H1 (cell line): ENCODE measurements at regions not wholly inside any gene's neighbourhood (a gene's known extent, or its start where the extent isn't known, plus 50 kb on each side); places are given as distances from the start of the nearest gene placed in this dataset.

Experiments used
- CTCF ChIA-PET: fragments of 300-600 bp; sonication (Branson Sonifier 250); formaldehyde crosslinking; loops from one replicate; lab custom pipeline; 2021; ENCODE audit not compliant: partially characterized antibody; lab: Charles Lee
- POLR2A ChIA-PET: fragments of 300-600 bp; sonication (Branson Sonifier 250); formaldehyde crosslinking; loops from one replicate; lab custom pipeline; 2021; ENCODE audit warnings: inconsistent platforms; ENCODE audit not compliant: partially characterized antibody; lab: Charles Lee
- DNase-seq, 2 experiments: peaks; one replicate each; pipeline versions ENCODE4 v3.0.0 to v3.0.0-alpha.2; 2010 to 2022; ENCODE audit warnings: low spot score in 2 of 2, low read depth in 1 of 2, mixed read lengths in 1 of 2
- FAIRE-seq: peaks from 2 replicates; lab custom pipeline; 2011; peaks lifted over from hg19 to GRCh38; lab: Jason Lieb, UNC
- H2AFZ ChIP-seq: 2 replicates; pipeline ENCODE4 v1.8.1; 2012; ENCODE audit warnings: low read length, inconsistent platforms
- H2AK5ac ChIP-seq: 2 replicates; pipeline ENCODE4 v1.6.1; 2013; ENCODE audit warnings: low read depth, low read length
- H2BK120ac ChIP-seq: replicated peaks from 2 replicates; pipeline ENCODE3; 2013; ENCODE audit warnings: low read depth, low read length, inconsistent platforms
- H2BK12ac ChIP-seq: 2 replicates; pipeline ENCODE4 v1.6.1; 2013; ENCODE audit warnings: low read depth, low read length
- H2BK15ac ChIP-seq: 2 replicates; pipeline ENCODE4 v1.6.1; 2013; ENCODE audit warnings: low read length
- H2BK20ac ChIP-seq: 2 replicates; pipeline ENCODE4 v1.6.1; 2013; ENCODE audit warnings: low read length
- H2BK5ac ChIP-seq: 2 replicates; pipeline ENCODE4 v1.6.1; 2013; ENCODE audit warnings: low read depth, low read length
- H3K14ac ChIP-seq: 2 replicates; pipeline ENCODE4 v1.6.1; 2013; ENCODE audit warnings: inconsistent platforms; ENCODE audit not compliant: insufficient read length
- H3K18ac ChIP-seq: 2 replicates; pipeline ENCODE4 v1.6.1; 2013; ENCODE audit warnings: low read length; ENCODE audit errors: extremely low read depth
- H3K23ac ChIP-seq: 2 replicates; pipeline ENCODE4 v1.6.1; 2013; ENCODE audit warnings: inconsistent platforms; ENCODE audit not compliant: insufficient read length
- H3K23me2 ChIP-seq: 2 replicates; pipeline ENCODE4 v1.6.1; 2013; ENCODE audit warnings: low read depth, low read length
- H3K27ac ChIP-seq: 2 replicates; pipeline ENCODE4 v1.6.1; 2011; ENCODE audit warnings: low read depth, low read length, inconsistent platforms
- H3K27me3 ChIP-seq, 4 experiments: replicated peaks in 1 of 4; 1 replicate in 1 of 4; 2 replicates in 3 of 4; pipeline versions ENCODE4 v1.6.1 to v1.8.1; 2011 to 2013; ENCODE audit warnings: low read length in 3 of 4, mild to moderate bottlenecking in 3 of 4, inconsistent platforms in 2 of 4, mixed read lengths in 2 of 4, moderate library complexity in 1 of 4; ENCODE audit not compliant: control insufficient read depth in 3 of 4, insufficient read depth in 3 of 4; ENCODE audit errors: extremely low read depth in 1 of 4
- H3K36me3 ChIP-seq, 4 experiments: 2 replicates each; pipeline versions ENCODE4 v1.6.1 to v1.8.1; 2011 to 2013; ENCODE audit warnings: mild to moderate bottlenecking in 4 of 4, low read length in 3 of 4, moderate library complexity in 2 of 4, control low read depth in 1 of 4, inconsistent platforms in 1 of 4; ENCODE audit not compliant: insufficient read depth in 4 of 4, control insufficient read depth in 2 of 4
- H3K4ac ChIP-seq: replicated peaks from 2 replicates; pipeline ENCODE3; 2013; ENCODE audit warnings: low read length, low read depth, mixed read lengths, inconsistent platforms; ENCODE audit not compliant: insufficient read length
- H3K4me1 ChIP-seq, 4 experiments: replicated peaks in 1 of 4; 1 replicate in 1 of 4; 2 replicates in 3 of 4; pipeline versions ENCODE4 v1.6.1 to v1.8.1; 2011 to 2013; ENCODE audit warnings: low read length in 3 of 4, inconsistent platforms in 2 of 4, mixed read lengths in 1 of 4; ENCODE audit not compliant: insufficient read depth in 4 of 4, control insufficient read depth in 3 of 4
- H3K4me2 ChIP-seq, 2 experiments: 2 replicates each; pipeline versions ENCODE4 v1.6.1 to v1.8.1; 2011 to 2013; ENCODE audit warnings: low read depth in 2 of 2, low read length in 2 of 2, control low read depth in 1 of 2, inconsistent platforms in 1 of 2, mild to moderate bottlenecking in 1 of 2; ENCODE audit not compliant: insufficient read depth in 1 of 2
- H3K4me3 ChIP-seq, 4 experiments: fragments of 200-600, 300-600 bp in 1 of 4; sonication (generic), shearing (Covaris generic), sonication (Bioruptor Twin) in 1 of 4; 2 replicates each; pipeline versions ENCODE4 v1.5.1 to v1.8.1; 2011 to 2016; ENCODE audit warnings: low read length in 4 of 4, low read depth in 3 of 4, control low read depth in 2 of 4, inconsistent platforms in 2 of 4, mild to moderate bottlenecking in 2 of 4, mixed read lengths in 1 of 4, moderate library complexity in 1 of 4; ENCODE audit not compliant: insufficient read depth in 2 of 4; ENCODE audit errors: extremely low read depth in 1 of 4
- H3K56ac ChIP-seq: replicated peaks from 2 replicates; pipeline ENCODE3; 2013; ENCODE audit warnings: low read depth, mild to moderate bottlenecking, mixed read lengths, low read length, inconsistent platforms; ENCODE audit not compliant: insufficient read length
- H3K79me1 ChIP-seq: 2 replicates; pipeline ENCODE4 v1.6.1; 2013; ENCODE audit warnings: low read depth, low read length, control low read depth
- H3K79me2 ChIP-seq, 2 experiments: 2 replicates each; pipeline versions ENCODE4 v1.6.1 to v1.8.1; 2012 to 2013; ENCODE audit warnings: low read length in 2 of 2, mild to moderate bottlenecking in 2 of 2, inconsistent platforms in 1 of 2; ENCODE audit not compliant: insufficient read depth in 2 of 2, control insufficient read depth in 1 of 2
- H3K9ac ChIP-seq, 4 experiments: replicated peaks in 1 of 4; 1 replicate in 1 of 4; 2 replicates in 3 of 4; pipeline versions ENCODE4 v1.6.1 to v1.8.1; 2011 to 2013; ENCODE audit warnings: low read depth in 3 of 4, low read length in 3 of 4, control low read depth in 2 of 4, mild to moderate bottlenecking in 2 of 4, moderate library complexity in 2 of 4, inconsistent platforms in 1 of 4; ENCODE audit errors: extremely low read depth in 1 of 4
- H3K9me3 ChIP-seq, 2 experiments: 2 replicates each; pipeline versions ENCODE4 v1.6.1 to v1.8.1; 2012 to 2013; ENCODE audit warnings: mild to moderate bottlenecking in 2 of 2, moderate library complexity in 2 of 2, control low read depth in 1 of 2, inconsistent platforms in 1 of 2, low read depth in 1 of 2, low read length in 1 of 2, mixed read lengths in 1 of 2; ENCODE audit not compliant: insufficient read depth in 2 of 2
- H4K20me1 ChIP-seq, 2 experiments: replicated peaks in 1 of 2; 2 replicates each; pipeline versions ENCODE3 to v1.8.1; 2011 to 2013; ENCODE audit warnings: inconsistent platforms in 2 of 2, low read length in 2 of 2, mild to moderate bottlenecking in 1 of 2; ENCODE audit not compliant: insufficient read depth in 2 of 2, control insufficient read depth in 1 of 2
- H4K5ac ChIP-seq: 2 replicates; pipeline ENCODE4 v1.6.1; 2013; ENCODE audit warnings: low read length, low read depth, mixed read lengths, inconsistent platforms; ENCODE audit not compliant: insufficient read length
- H4K8ac ChIP-seq: 2 replicates; pipeline ENCODE4 v1.8.0; 2013; ENCODE audit warnings: mild to moderate bottlenecking, moderate library complexity, low read length, inconsistent platforms; ENCODE audit not compliant: insufficient read depth; ENCODE audit errors: extremely low read depth
- H4K91ac ChIP-seq: replicated peaks from 2 replicates; pipeline ENCODE3; 2013; ENCODE audit warnings: low read length, mixed read lengths, inconsistent platforms; ENCODE audit not compliant: insufficient read length
- CHD1 ChIP-seq: IDR thresholded peaks from 2 replicates; pipeline ENCODE4 v1.6.1; 2012; ENCODE audit warnings: low read depth, low read length, improper control_type of control experiment
- HDAC6 ChIP-seq: IDR thresholded peaks from one replicate; pipeline ENCODE4 v1.7.1; 2012; ENCODE audit warnings: low read depth, mild to moderate bottlenecking, inconsistent platforms, low read length, moderate library complexity
- RAD21 ChIP-seq, 2 experiments: IDR thresholded peaks in 1 of 2; conservative IDR thresholded peaks in 1 of 2; 2 replicates each; pipeline ENCODE4 v1.6.1; 2011; ENCODE audit warnings: low read depth in 2 of 2, low read length in 2 of 2, improper control_type of control experiment in 1 of 2, inconsistent platforms in 1 of 2, mild to moderate bottlenecking in 1 of 2, moderate library complexity in 1 of 2
- RNF2 ChIP-seq: fragments of 200-900, 300-1000 bp; sonication (generic); IDR thresholded peaks from 2 replicates; pipeline ENCODE4 v1.7.1; 2016; ENCODE audit warnings: borderline replicate concordance, low read depth, mild to moderate bottlenecking, antibody characterized with exemption, low read length; ENCODE audit not compliant: poor library complexity, severe bottlenecking; ENCODE audit errors: missing control alignments
- SAP30 ChIP-seq: fragments of 300-600 bp; sonication (generic); IDR thresholded peaks from 2 replicates; pipeline ENCODE4 v1.7.1; 2012; ENCODE audit warnings: low read length, moderate library complexity, mild to moderate bottlenecking, inconsistent platforms; ENCODE audit not compliant: insufficient read depth, insufficient replicate concordance
- SP1 ChIP-seq: IDR thresholded peaks from 2 replicates; pipeline ENCODE4 v1.6.1; 2011; ENCODE audit warnings: low read depth, low read length
- TCF12 ChIP-seq: IDR thresholded peaks from 2 replicates; pipeline ENCODE4 v1.6.1; 2011; ENCODE audit warnings: low read depth, mild to moderate bottlenecking, low read length
- WGBS, 2 experiments: shearing (Covaris generic) in 1 of 2; methylation state at CpG; one replicate each; pipeline versions ENCODE4 v1.1.6 to v1.1.7; 2013 to 2015; ENCODE audit warnings: low lambda C conversion rate in 2 of 2, mixed read lengths in 2 of 2, inconsistent platforms in 1 of 2, low coverage in 1 of 2, missing lambda C conversion rate in 1 of 2; ENCODE audit not compliant: insufficient replicate concordance in 2 of 2, insufficient coverage in 1 of 2, insufficient read length in 1 of 2; ENCODE audit errors: extremely low coverage in 1 of 2, missing lambda C conversion rate in 1 of 2; 5-methylcytosine and 5-hydroxymethylcytosine counted together
- TF ChIP-seq, protein P1 (sequence below): IDR thresholded peaks from 2 replicates; pipeline ENCODE4 v1.6.1; 2012; ENCODE audit warnings: inconsistent platforms

DNA sequence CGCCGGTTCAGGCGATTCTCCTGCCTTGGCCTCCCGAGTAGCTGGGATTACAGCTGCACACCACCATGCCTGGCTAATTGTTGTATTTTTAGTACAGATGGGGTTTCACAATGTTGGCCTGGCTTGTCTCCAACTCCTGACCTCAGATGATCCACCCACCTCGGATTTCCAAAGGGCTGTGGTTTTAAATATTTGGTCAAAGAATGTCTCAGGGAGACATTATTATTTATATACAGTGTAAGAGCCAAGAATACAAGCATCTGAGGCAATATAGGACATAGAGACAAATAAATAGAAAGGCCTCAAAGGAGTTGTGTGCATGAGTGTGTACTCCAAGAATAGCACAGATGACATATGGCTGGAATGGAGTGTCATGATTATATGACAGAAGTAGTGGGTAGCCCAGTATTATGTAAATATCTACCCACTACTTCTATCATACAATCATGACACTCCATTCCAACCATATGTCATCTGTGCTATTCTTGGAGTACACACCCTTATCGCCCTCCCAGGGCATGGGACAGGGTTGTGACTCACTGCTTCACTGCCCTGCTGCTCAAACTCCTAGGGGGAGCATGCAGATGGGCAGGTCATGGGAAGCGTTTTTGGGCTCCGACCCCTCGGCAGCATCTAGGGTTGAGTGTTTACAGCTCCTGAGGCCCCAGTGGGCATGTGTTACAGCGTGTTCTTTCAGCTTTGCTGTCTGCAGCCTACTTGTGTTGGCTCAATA lies 1649.8 kb upstream of the PCDH10 start:
- H3K9ac ChIP-seq: no peak overlapping the region
- no peaks in the 10 kb centered on the region for H3K79me1 ChIP-seq
- no peak overlapping the region for H3K4ac ChIP-seq
- H2BK20ac ChIP-seq: no peak overlapping the region
- H2BK120ac ChIP-seq: no peak overlapping the region
- peaks cover 15 to 18% of the 10 kb centered on the region in 2 experiments for H3K9me3 ChIP-seq
- no peak overlapping the region for H4K5ac ChIP-seq
- WGBS, 2 experiments: 86% methylated on average over 10 of the region's 10 CpGs; no CpG with 5 or more reads in 1 of the 2 experiments
- no peaks in the 10 kb centered on the region for H3K27me3 ChIP-seq
- H3K36me3 ChIP-seq: no peaks in the 10 kb centered on the region
- H3K4me1 ChIP-seq: no peaks in the 10 kb centered on the region
- H3K27ac ChIP-seq: no peak overlapping the region
- no peak for DNase-seq
- no peak overlapping the region for H3K4me3 ChIP-seq
- CTCF ChIA-PET: no interaction called here
- no peak for TF ChIP-seq CHD1
- TF ChIP-seq TCF12: no peak
- TF ChIP-seq RNF2: no peak
- TF ChIP-seq SAP30: no peak
- TF ChIP-seq, protein P1, sequence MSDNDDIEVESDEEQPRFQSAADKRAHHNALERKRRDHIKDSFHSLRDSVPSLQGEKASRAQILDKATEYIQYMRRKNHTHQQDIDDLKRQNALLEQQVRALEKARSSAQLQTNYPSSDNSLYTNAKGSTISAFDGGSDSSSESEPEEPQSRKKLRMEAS: no peak
- no peak for TF ChIP-seq HDAC6
- no peak for TF ChIP-seq RAD21 (IDR thresholded peaks at IDR 0.05 in 1 of 2, conservative IDR thresholded peaks at IDR 0.05 in 1 of 2; ENCODE audit: low read depth in 2 of 2, low read length in 2 of 2)
- TF ChIP-seq SP1: no peak
- no peak overlapping the region for H2BK12ac ChIP-seq
- H2AK5ac ChIP-seq: no peak overlapping the region
- no peak overlapping the region for H2BK5ac ChIP-seq
- H2BK15ac ChIP-seq: no peak overlapping the region
- H4K8ac ChIP-seq: no peak overlapping the region
- no peaks in the 10 kb centered on the region for H3K79me2 ChIP-seq
- H3K18ac ChIP-seq: no peak overlapping the region
- H3K23me2 ChIP-seq: no peaks in the 10 kb centered on the region
- no peak overlapping the region for H3K56ac ChIP-seq
- no peaks in the 10 kb centered on the region for H4K20me1 ChIP-seq
- no peak for FAIRE-seq
- POLR2A ChIA-PET: no interaction called here
- H4K91ac ChIP-seq: no peak overlapping the region
- H2AFZ ChIP-seq: no peak overlapping the region
- no peak overlapping the region for H3K23ac ChIP-seq
- no peak overlapping the region for H3K14ac ChIP-seq
- H3K4me2 ChIP-seq: no peak overlapping the region
